Endodermal cell (in vitro differentiated cells): ENCODE measurements at regions not wholly inside any gene's neighbourhood (a gene's known extent, or its start where the extent isn't known, plus 50 kb on each side); places are given as distances from the start of the nearest gene placed in this dataset.

Source experiments
- DNase-seq: peaks from one replicate; pipeline ENCODE4 v3.0.0-alpha.2; 2017
- H3K27ac ChIP-seq: 2 replicates; pipeline ENCODE4 v1.5.1; 2013; ENCODE audit warnings: mild to moderate bottlenecking, low read depth, low read length, moderate library complexity
- H3K27me3 ChIP-seq: 2 replicates; pipeline ENCODE4 v1.6.1; 2013; ENCODE audit warnings: mild to moderate bottlenecking, low read length, moderate library complexity; ENCODE audit not compliant: insufficient read depth, control insufficient read depth, poor library complexity, severe bottlenecking
- H3K36me3 ChIP-seq: 2 replicates; pipeline ENCODE4 v1.7.0; 2013; ENCODE audit warnings: mild to moderate bottlenecking, low read length, moderate library complexity; ENCODE audit not compliant: control insufficient read depth, insufficient read depth
- H3K4me1 ChIP-seq: one replicate; pipeline ENCODE4 v1.7.0; 2013; ENCODE audit warnings: low read length; ENCODE audit not compliant: control insufficient read depth, insufficient read depth
- H3K4me3 ChIP-seq: 2 replicates; pipeline ENCODE4 v1.5.1; 2013; ENCODE audit warnings: mild to moderate bottlenecking, low read length, moderate library complexity
- H3K9ac ChIP-seq: 2 replicates; pipeline ENCODE4 v1.6.1; 2013; ENCODE audit warnings: mild to moderate bottlenecking, low read length, moderate library complexity; ENCODE audit not compliant: poor library complexity, severe bottlenecking; ENCODE audit errors: extremely low read depth
- H3K9me3 ChIP-seq: 2 replicates; pipeline ENCODE4 v1.6.1; 2013; ENCODE audit warnings: mild to moderate bottlenecking, low read length, moderate library complexity; ENCODE audit not compliant: control insufficient read depth
- H3K27ac Mint-ChIP-seq: 2 replicates; pipeline ENCODE4 v1.8.0; 2020; ENCODE audit warnings: mixed read lengths
- H3K27me3 Mint-ChIP-seq: 2 replicates; pipeline ENCODE4 v1.8.0; 2021; ENCODE audit warnings: mild to moderate bottlenecking, mixed read lengths; ENCODE audit not compliant: insufficient read depth
- H3K36me3 Mint-ChIP-seq: 2 replicates; pipeline ENCODE4 v1.8.0; 2020; ENCODE audit warnings: low read depth, mixed read lengths
- H3K4me1 Mint-ChIP-seq: 2 replicates; pipeline ENCODE4 v1.8.0; 2020; ENCODE audit warnings: mixed read lengths
- H3K4me3 Mint-ChIP-seq: 2 replicates; pipeline ENCODE4 v1.8.0; 2020; ENCODE audit warnings: mild to moderate bottlenecking, moderate library complexity, mixed read lengths
- H3K9me3 Mint-ChIP-seq: 2 replicates; pipeline ENCODE4 v1.8.0; 2020; ENCODE audit warnings: mild to moderate bottlenecking, mixed read lengths
- WGBS, 2 experiments: methylation state at CpG; one replicate each; pipeline versions ENCODE4 v1.1.5 to v1.1.7; 2013; ENCODE audit warnings: missing lambda C conversion rate in 2 of 2, mixed read lengths in 1 of 2; ENCODE audit not compliant: insufficient coverage in 1 of 2, insufficient read length in 1 of 2; 5-methylcytosine and 5-hydroxymethylcytosine counted together
- TF ChIP-seq, protein P1 (sequence below): fragments of 200-600 bp; sonication (generic); conservative IDR thresholded peaks from 2 replicates; pipeline ENCODE4 v1.5.0; 2021; ENCODE audit warnings: antibody characterized with exemption, mild to moderate bottlenecking

DNA sequence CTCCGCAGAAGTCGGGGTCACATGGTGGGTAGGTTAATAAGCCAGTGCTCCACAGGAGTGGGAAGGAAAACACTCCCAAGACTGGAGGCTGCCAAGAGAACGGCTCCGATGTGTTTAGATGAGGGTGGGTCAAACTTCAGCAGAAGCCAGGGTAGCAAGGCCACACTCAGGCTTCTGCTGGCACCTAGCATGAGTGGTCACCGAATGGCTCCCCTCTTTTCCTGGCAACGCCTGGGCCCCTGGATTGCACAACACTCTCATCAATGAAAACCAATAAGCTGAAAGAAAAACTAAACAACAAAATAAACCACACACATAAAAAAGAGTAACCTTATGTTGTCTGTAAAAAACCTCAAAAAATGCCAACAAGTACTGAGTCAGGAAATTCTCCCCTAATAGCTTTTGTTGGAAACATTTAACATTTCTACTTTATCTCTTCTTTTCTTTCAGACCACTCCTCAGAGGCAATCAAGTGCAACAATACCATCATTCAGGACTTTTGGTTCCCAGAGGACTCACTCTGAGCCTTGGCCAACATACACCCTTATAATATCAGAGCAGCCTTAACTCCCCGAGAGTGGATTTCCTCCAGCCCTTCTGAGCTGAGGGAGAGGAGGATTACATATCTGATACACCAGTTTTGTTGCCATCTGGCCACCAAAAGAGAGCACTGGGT, 279.9 kb downstream of the ENC1 start:
- Histone ChIP-seq H3K9me3 (no peaks in the 10 kb centered on the region), H3K27ac (no peak overlapping the region), H3K27me3 (no peaks in the 10 kb centered on the region), H3K4me1 (peaks cover 6% of the 10 kb centered on the region), H3K36me3 (no peaks in the 10 kb centered on the region), H3K4me3 (no peak overlapping the region), H3K9ac (no peak overlapping the region)
- peaks cover 12% of the 10 kb centered on the region for H3K4me1 Mint-ChIP-seq
- H3K4me3 Mint-ChIP-seq: no peak overlapping the region
- TF ChIP-seq, protein P1, sequence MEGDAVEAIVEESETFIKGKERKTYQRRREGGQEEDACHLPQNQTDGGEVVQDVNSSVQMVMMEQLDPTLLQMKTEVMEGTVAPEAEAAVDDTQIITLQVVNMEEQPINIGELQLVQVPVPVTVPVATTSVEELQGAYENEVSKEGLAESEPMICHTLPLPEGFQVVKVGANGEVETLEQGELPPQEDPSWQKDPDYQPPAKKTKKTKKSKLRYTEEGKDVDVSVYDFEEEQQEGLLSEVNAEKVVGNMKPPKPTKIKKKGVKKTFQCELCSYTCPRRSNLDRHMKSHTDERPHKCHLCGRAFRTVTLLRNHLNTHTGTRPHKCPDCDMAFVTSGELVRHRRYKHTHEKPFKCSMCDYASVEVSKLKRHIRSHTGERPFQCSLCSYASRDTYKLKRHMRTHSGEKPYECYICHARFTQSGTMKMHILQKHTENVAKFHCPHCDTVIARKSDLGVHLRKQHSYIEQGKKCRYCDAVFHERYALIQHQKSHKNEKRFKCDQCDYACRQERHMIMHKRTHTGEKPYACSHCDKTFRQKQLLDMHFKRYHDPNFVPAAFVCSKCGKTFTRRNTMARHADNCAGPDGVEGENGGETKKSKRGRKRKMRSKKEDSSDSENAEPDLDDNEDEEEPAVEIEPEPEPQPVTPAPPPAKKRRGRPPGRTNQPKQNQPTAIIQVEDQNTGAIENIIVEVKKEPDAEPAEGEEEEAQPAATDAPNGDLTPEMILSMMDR: no peak
- H3K9me3 Mint-ChIP-seq: no peaks in the 10 kb centered on the region
- no peak for DNase-seq
- no peaks in the 10 kb centered on the region for H3K27me3 Mint-ChIP-seq
- no peaks in the 10 kb centered on the region for H3K36me3 Mint-ChIP-seq
- WGBS, 2 experiments: 83 to 94% methylated on average over 3 to 7 of the region's 7 CpGs
- no peak overlapping the region for H3K27ac Mint-ChIP-seq

DNA sequence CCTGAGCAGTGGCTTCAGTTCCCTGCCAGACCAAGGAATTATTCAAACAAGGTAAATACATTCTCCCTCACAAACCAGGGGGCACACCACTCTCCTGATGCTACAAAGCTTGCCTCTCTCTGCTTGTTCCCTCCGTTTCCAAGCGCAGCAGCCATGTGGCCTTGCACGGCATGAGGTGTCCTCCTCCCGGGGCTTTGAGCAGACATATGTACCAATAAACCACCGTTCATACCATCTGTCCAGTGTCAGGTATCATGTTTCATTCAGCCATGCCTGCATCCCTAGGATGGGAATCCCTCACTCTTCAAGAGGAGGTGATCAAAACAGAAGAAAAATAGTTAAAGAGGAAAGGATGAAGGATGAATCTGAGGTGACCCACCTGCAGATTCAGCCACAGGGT, 282.7 kb downstream of the ENC1 start:
- no peak overlapping the region for H3K4me3 Mint-ChIP-seq
- Histone ChIP-seq H3K9ac (no peak overlapping the region), H3K36me3 (no peaks in the 10 kb centered on the region), H3K4me1 (peaks cover 6% of the 10 kb centered on the region), H3K27me3 (no peaks in the 10 kb centered on the region), H3K27ac (no peak overlapping the region), H3K9me3 (no peaks in the 10 kb centered on the region), H3K4me3 (no peak overlapping the region)
- H3K36me3 Mint-ChIP-seq: no peaks in the 10 kb centered on the region
- no peaks in the 10 kb centered on the region for H3K27me3 Mint-ChIP-seq
- WGBS, 2 experiments: 56 to 70% methylated on average over 4 to 5 of the region's 5 CpGs
- H3K27ac Mint-ChIP-seq: no peak overlapping the region
- TF ChIP-seq, protein P1: no peak
- peaks cover 12% of the 10 kb centered on the region for H3K4me1 Mint-ChIP-seq
- H3K9me3 Mint-ChIP-seq: no peaks in the 10 kb centered on the region
- no peak for DNase-seq

DNA sequence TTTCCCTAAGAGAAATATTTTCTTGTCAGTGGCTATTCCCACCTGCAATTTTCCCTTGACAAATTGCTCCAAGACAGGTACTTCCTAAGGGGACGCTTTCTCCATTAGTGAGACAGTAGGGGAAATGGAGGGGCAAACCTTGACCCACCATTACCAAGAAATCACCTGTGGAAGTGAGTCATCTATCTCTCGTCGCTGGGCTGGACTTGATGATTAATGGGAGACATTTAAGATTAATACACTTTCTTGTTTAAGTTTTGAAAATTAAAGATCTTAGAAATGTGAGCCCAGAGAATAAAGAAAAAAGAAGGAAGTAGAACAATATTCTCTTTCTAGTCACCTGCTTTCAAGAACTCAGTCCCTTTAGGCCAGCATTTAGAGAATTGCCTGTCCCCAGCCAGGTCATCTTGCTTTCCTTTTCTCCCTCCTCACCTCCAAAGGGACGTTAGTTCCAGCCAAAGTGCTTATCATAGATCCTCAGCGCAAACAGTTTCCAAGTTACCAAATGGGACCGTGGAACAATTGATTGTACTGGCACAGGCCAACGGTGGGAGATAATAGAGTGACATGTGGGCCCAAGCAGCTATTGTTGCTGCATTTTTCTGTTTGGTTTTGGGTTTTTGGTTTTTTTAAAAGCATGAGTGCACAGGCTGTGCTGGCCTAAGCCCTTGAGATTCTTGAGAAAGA, 284.4 kb downstream of the ENC1 start:
- Mint-ChIP-seq H3K36me3 (no peaks in the 10 kb centered on the region), H3K27ac (no peak overlapping the region), H3K4me3 (no peak overlapping the region), H3K4me1 (peaks cover 12% of the 10 kb centered on the region), H3K27me3 (no peaks in the 10 kb centered on the region), H3K9me3 (peaks cover 13% of the 10 kb centered on the region)
- Histone ChIP-seq H3K9me3 (peaks cover 6% of the 10 kb centered on the region), H3K27me3 (no peaks in the 10 kb centered on the region), H3K4me1 (peaks cover 6% of the 10 kb centered on the region), H3K4me3 (no peak overlapping the region), H3K36me3 (no peaks in the 10 kb centered on the region), H3K27ac (no peak overlapping the region), H3K9ac (no peak overlapping the region)
- TF ChIP-seq, protein P1: no peak
- no peak for DNase-seq
- WGBS, 2 experiments: 86 to 90% methylated on average over 3 to 7 of the region's 7 CpGs
